Keratinocyte (primary cell): ENCODE measurements at regions not wholly inside any gene's neighbourhood (a gene's known extent, or its start where the extent isn't known, plus 50 kb on each side); places are given as distances from the start of the nearest gene placed in this dataset.

Experiments used
- DNase-seq: peaks from one replicate; pipeline ENCODE4 v3.0.0-alpha.2; 2011; ENCODE audit warnings: low read depth, missing footprints, low spot score
- FAIRE-seq: peaks from 2 replicates; lab custom pipeline; 2011; peaks lifted over from hg19 to GRCh38; lab: Jason Lieb, UNC
- H2AFZ ChIP-seq: 2 replicates; pipeline ENCODE4 v1.6.0; 2012; ENCODE audit warnings: low read length, control low read depth, inconsistent platforms; ENCODE audit not compliant: control insufficient read depth
- H3K27ac ChIP-seq: 2 replicates; pipeline ENCODE4 v1.5.1; 2011; ENCODE audit warnings: low read length; ENCODE audit not compliant: control insufficient read depth, insufficient read depth
- H3K27me3 ChIP-seq: 3 replicates; pipeline ENCODE4 v1.6.0; 2011; ENCODE audit warnings: low read length; ENCODE audit not compliant: control insufficient read depth, insufficient read depth; ENCODE audit errors: extremely low read depth
- H3K36me3 ChIP-seq, 2 experiments: 2 replicates in 1 of 2; 3 replicates in 1 of 2; pipeline ENCODE4 v1.5.1; 2011; ENCODE audit warnings: low read length in 2 of 2, mild to moderate bottlenecking in 1 of 2; ENCODE audit not compliant: control insufficient read depth in 2 of 2, insufficient read depth in 2 of 2; ENCODE audit errors: extremely low read depth in 1 of 2
- H3K4me1 ChIP-seq: 3 replicates; pipeline ENCODE4 v1.5.1; 2011; ENCODE audit warnings: low read length; ENCODE audit not compliant: control insufficient read depth, insufficient read depth; ENCODE audit errors: extremely low read depth
- H3K4me2 ChIP-seq: 3 replicates; pipeline ENCODE4 v1.6.0; 2011; ENCODE audit warnings: low read depth, low read length; ENCODE audit not compliant: control insufficient read depth, insufficient read depth; ENCODE audit errors: extremely low read depth
- H3K4me3 ChIP-seq, 3 experiments: fragments of 200-600 bp in 1 of 3; sonication (generic) in 1 of 3; 2 replicates in 2 of 3; 3 replicates in 1 of 3; pipeline ENCODE4 v1.5.1; 2011 to 2016; ENCODE audit warnings: low read length in 3 of 3, mild to moderate bottlenecking in 3 of 3, control low read depth in 2 of 3, inconsistent platforms in 1 of 3, low read depth in 1 of 3, mixed read lengths in 1 of 3, mixed run types in 1 of 3, moderate library complexity in 1 of 3; ENCODE audit not compliant: control insufficient read depth in 2 of 3, insufficient read depth in 2 of 3; ENCODE audit errors: extremely low read depth in 1 of 3
- H3K79me2 ChIP-seq: 2 replicates; pipeline ENCODE4 v1.6.0; 2012; ENCODE audit warnings: low read length; ENCODE audit not compliant: control insufficient read depth, insufficient read depth
- H3K9ac ChIP-seq: 3 replicates; pipeline ENCODE4 v1.6.0; 2011; ENCODE audit warnings: low read length; ENCODE audit not compliant: control insufficient read depth, insufficient read depth; ENCODE audit errors: extremely low read depth
- H3K9me1 ChIP-seq: 3 replicates; pipeline ENCODE4 v1.6.0; 2011; ENCODE audit warnings: low read length; ENCODE audit not compliant: control insufficient read depth, insufficient read depth; ENCODE audit errors: extremely low read depth
- H3K9me3 ChIP-seq: 2 replicates; pipeline ENCODE4 v1.5.1; 2012; ENCODE audit warnings: low read depth, low read length; ENCODE audit not compliant: control insufficient read depth
- H4K20me1 ChIP-seq: 3 replicates; pipeline ENCODE4 v1.6.0; 2011; ENCODE audit warnings: low read length; ENCODE audit not compliant: control insufficient read depth, insufficient read depth; ENCODE audit errors: extremely low read depth
- EZH2 ChIP-seq: IDR thresholded peaks from one replicate; pipeline ENCODE4 v1.6.1; 2012; ENCODE audit warnings: inconsistent platforms, mild to moderate bottlenecking, low read length, moderate library complexity
- dilution Hi-C: fragments of 300-500 bp; cut with MboI; formaldehyde crosslinking; loops from one replicate; pipeline ENCODE4 v1.7.0; 2020; ENCODE audit warnings: low sequenced_read_pairs; ENCODE audit not compliant: extremely low pct_ligation_motif_present
- TF ChIP-seq, protein P1 (sequence below), 3 experiments: IDR thresholded peaks in 1 of 3; conservative IDR thresholded peaks in 1 of 3; optimal IDR thresholded peaks in 1 of 3; 2 replicates in 2 of 3; 3 replicates in 1 of 3; pipeline versions ENCODE3 to v1.5.1; 2011; ENCODE audit warnings: low read length in 3 of 3, mild to moderate bottlenecking in 3 of 3, moderate library complexity in 2 of 3, control low read depth in 1 of 3, inconsistent platforms in 1 of 3; ENCODE audit not compliant: insufficient read depth in 2 of 3; ENCODE audit errors: extremely low read depth in 1 of 3

GRCh38 chr14:43471595-43471994, 1035.5 kb downstream of the FSCB start:
- Histone ChIP-seq H3K9ac (no peak overlapping the region), H4K20me1 (no peaks in the 10 kb centered on the region), H3K27ac (no peak overlapping the region), H3K27me3 (no peaks in the 10 kb centered on the region), H3K4me2 (no peak overlapping the region), H3K9me1 (no peaks in the 10 kb centered on the region), H3K4me3 (no peak overlapping the region), H2AFZ (no peak overlapping the region), H3K36me3 (no peaks in the 10 kb centered on the region), H3K9me3 (no peaks in the 10 kb centered on the region), H3K4me1 (no peaks in the 10 kb centered on the region), H3K79me2 (no peaks in the 10 kb centered on the region)
- DNase-seq: no peak
- dilution Hi-C loops: no loop called here
- no peak for TF ChIP-seq EZH2
- TF ChIP-seq, protein P1, sequence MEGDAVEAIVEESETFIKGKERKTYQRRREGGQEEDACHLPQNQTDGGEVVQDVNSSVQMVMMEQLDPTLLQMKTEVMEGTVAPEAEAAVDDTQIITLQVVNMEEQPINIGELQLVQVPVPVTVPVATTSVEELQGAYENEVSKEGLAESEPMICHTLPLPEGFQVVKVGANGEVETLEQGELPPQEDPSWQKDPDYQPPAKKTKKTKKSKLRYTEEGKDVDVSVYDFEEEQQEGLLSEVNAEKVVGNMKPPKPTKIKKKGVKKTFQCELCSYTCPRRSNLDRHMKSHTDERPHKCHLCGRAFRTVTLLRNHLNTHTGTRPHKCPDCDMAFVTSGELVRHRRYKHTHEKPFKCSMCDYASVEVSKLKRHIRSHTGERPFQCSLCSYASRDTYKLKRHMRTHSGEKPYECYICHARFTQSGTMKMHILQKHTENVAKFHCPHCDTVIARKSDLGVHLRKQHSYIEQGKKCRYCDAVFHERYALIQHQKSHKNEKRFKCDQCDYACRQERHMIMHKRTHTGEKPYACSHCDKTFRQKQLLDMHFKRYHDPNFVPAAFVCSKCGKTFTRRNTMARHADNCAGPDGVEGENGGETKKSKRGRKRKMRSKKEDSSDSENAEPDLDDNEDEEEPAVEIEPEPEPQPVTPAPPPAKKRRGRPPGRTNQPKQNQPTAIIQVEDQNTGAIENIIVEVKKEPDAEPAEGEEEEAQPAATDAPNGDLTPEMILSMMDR (optimal IDR thresholded peaks at IDR 0.05 in 1 of 3, IDR thresholded peaks at IDR 0.05 in 1 of 3, conservative IDR thresholded peaks at IDR 0.05 in 1 of 3; ENCODE audit: extremely low read depth in 1 of 3, insufficient read depth in 2 of 3, low read length in 3 of 3): no peak
- FAIRE-seq: no peak

GRCh38 chr14:43464968-43465367, 1042.1 kb downstream of the FSCB start:
- Histone ChIP-seq H4K20me1 (no peaks in the 10 kb centered on the region), H3K27ac (no peak overlapping the region), H2AFZ (no peak overlapping the region), H3K4me2 (no peak overlapping the region), H3K36me3 (no peaks in the 10 kb centered on the region), H3K4me1 (no peaks in the 10 kb centered on the region), H3K4me3 (no peak overlapping the region), H3K9me1 (no peaks in the 10 kb centered on the region), H3K79me2 (no peaks in the 10 kb centered on the region), H3K27me3 (no peaks in the 10 kb centered on the region), H3K9ac (no peak overlapping the region), H3K9me3 (no peaks in the 10 kb centered on the region)
- FAIRE-seq: no peak
- no peak for DNase-seq
- TF ChIP-seq EZH2: no peak
- TF ChIP-seq, protein P1 (optimal IDR thresholded peaks at IDR 0.05 in 1 of 3, IDR thresholded peaks at IDR 0.05 in 1 of 3, conservative IDR thresholded peaks at IDR 0.05 in 1 of 3; ENCODE audit: extremely low read depth in 1 of 3, insufficient read depth in 2 of 3, low read length in 3 of 3): no peak
- dilution Hi-C loops: no loop called here
